HG03469 (cell line): ENCODE measurements at regions not wholly inside any gene's neighbourhood (a gene's known extent, or its start where the extent isn't known, plus 50 kb on each side); places are given as distances from the start of the nearest gene placed in this dataset.
"Not testable (repeated sequence)": the region's sequence is repeated elsewhere in the genome, so short reads cannot be mapped to it uniquely, and the experiment has no call there.

Experiments used
- ATAC-seq: cut with Tn5 transposase; IDR thresholded peaks from one replicate; pipeline ENCODE4 v1.9.1; 2021; ENCODE audit warnings: mild to moderate bottlenecking, moderate library complexity, moderate number of reproducible peaks; ENCODE audit not compliant: unreplicated experiment

GRCh38 chr3:8296461-8296860, 205.2 kb upstream of the LMCD1 start:
- no peak for ATAC-seq

- no peak for ATAC-seq
Observed at GRCh38 chr3:8298021-8298954, 203.3 kb upstream of the LMCD1 start.

GRCh38 chr3:8301977-8302735, 199.5 kb upstream of the LMCD1 start:
- ATAC-seq: peak; percentile 69

GRCh38 chr3:8303466-8303865, 198.2 kb upstream of the LMCD1 start:
- ATAC-seq: no peak

GRCh38 chr3:8305371-8305770, 196.3 kb upstream of the LMCD1 start:
- no peak for ATAC-seq

GRCh38 chr3:8307545-8308110, 194.0 kb upstream of the LMCD1 start:
- ATAC-seq: no peak

- ATAC-seq: no peak
Observed at GRCh38 chr3:8311321-8311720, 190.3 kb upstream of the LMCD1 start.

GRCh38 chr3:8312685-8313084, 188.9 kb upstream of the LMCD1 start:
- ATAC-seq: no peak

- ATAC-seq: no peak
Observed at GRCh38 chr3:8313560-8314267, 187.9 kb upstream of the LMCD1 start.

- ATAC-seq: not testable (repeated sequence)
Observed at GRCh38 chr3:8315526-8315925, 186.1 kb upstream of the LMCD1 start.

- ATAC-seq: no peak
Observed at GRCh38 chr3:8317661-8318649, 183.7 kb upstream of the LMCD1 start.

GRCh38 chr3:8319935-8320634, 181.5 kb upstream of the LMCD1 start:
- ATAC-seq: no peak

GRCh38 chr3:8320711-8321458, 180.7 kb upstream of the LMCD1 start:
- no peak for ATAC-seq

- peak; percentile 76 for ATAC-seq
Observed at GRCh38 chr3:8324747-8325146, 176.9 kb upstream of the LMCD1 start.

- ATAC-seq: no peak
Observed at GRCh38 chr3:8325306-8325705, 176.3 kb upstream of the LMCD1 start.

GRCh38 chr3:8325833-8326232, 175.8 kb upstream of the LMCD1 start:
- ATAC-seq: not testable (repeated sequence)

GRCh38 chr3:8327739-8328138, 173.9 kb upstream of the LMCD1 start:
- ATAC-seq: no peak

GRCh38 chr3:8328967-8329366, 172.7 kb upstream of the LMCD1 start:
- no peak for ATAC-seq
